ENCODE measurements at regions not wholly inside any gene's neighbourhood (a gene's known extent, or its start where the extent isn't known, plus 50 kb on each side); places are given as distances from the start of the nearest gene placed in this dataset.
"Not testable (repeated sequence)": the region's sequence is repeated elsewhere in the genome, so short reads cannot be mapped to it uniquely, and the experiment has no call there.

DNA sequence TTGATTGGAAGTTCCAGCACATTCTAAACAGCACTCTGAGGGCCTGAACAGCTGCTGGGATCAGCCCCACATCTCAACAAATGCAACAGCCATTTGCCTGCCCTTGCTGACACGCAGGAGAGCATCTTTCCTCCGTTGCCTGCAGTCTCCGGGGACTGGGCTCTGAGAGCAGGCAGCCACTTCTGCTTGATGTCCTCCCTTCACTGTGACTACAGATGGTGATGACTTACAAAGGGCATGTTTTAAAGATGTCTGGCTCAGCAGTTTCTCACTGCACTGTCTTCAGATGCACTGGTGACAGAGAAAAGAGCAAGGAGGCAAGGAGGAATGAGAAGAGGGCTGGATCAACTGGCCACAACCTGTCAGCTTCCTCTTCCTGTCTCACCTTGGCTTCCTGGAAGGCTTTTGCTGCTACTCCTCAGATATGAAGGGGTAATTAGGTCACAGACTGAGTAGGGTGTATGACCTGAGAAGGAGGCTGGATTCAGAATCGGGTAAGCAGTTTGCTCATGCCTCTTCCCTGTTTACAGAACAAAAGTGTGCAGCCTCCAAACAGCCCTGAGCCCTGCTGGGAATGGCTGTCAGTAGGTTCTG is 143.5 kb upstream of the GHITM start:
- FAIRE-seq = no peak

DNA sequence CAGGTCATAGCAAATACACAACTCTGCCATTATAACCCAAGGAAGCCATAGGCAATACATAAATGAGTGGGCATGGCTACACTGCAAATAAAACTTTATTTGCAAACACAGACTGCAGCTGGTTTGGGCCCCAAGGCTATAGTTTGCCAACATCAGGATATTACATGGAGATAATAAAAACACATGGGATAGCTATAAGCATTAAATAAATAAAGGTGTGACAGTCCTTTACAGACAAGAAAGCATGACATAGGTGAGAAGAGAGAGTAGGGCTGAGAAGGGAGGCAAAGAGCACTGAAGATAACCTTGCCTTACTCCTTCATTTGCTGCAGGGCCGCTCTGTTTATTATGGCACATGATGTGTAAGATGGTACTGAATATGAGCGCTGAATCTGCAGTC is 135.1 kb upstream of the GHITM start:
- FAIRE-seq = peak; percentile 31

DNA sequence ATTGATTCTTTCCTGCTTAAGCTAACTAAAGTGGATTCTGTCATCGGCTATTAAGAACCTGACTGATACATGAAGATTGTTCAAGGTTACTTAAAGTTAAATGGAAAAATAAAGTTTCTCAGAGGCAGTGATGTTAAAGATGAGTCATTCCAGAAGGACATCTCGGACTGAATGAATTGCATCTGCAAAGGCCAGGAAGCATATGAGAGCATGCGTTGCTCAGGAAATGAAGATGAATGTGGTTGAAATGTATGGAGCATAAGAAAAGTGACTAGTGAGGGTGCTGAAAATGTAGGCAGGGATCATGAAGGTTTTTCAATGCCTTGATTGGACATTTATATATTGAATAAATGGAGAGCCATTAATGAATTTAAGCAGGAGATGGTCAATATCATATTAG is 133.9 kb upstream of the GHITM start:
- no peak for FAIRE-seq

DNA sequence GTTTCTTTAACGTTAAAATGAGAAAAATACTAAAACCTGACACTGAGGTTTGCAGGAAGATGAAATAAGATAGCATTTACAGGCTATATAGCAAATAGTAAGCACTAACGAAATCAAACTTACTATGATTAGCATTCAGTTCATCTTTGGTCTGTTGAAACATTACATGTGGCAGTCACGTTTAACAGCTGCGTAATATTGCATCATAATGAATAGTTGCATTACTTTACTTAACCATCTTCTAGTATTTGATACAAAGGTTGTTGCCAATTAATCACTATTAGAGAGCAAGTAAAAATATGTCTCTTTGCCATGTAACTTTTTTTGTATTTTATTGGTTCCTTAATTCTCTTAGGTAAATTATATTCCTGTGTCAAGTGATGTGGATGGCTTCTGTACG is 131.8 kb upstream of the GHITM start:
- FAIRE-seq = no peak

DNA sequence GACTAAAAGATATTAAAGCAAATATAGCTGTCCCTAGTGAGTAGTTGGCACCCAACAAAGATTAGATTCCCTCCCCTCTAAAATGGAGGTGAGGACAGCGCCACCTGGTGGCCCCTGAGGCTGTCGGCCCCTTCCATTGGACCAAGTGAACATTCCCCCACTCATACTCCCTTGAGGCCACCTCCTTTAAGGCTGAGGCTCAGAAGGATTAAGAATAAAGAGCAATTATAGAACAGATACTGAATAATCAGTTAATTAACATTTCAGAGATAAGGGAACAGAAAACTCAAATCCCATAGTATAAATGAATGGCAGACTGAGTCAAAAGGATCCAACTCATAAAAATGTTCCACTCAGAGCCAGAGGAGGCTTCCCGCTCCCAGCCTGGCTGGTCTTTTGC is 130.4 kb upstream of the GHITM start:
- FAIRE-seq = no peak

DNA sequence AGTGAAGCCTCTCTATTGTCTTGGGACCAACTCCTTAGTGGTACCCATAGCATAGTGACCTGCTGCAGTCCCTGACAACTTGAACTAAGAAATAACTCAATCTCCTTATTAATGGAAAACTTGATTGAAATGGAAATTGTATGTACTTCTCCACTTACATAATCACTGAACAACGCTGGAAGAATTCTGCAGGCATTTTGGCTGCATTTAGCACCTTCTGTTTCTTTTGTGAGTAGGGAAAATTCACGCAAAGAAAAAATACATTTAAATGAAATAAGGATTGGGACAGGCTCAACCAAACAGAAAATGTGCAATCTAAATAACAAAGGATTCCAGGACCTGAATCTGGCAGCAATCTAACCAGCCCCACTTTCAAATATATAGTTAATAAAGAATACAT is 126.9 kb upstream of the GHITM start:
- no peak for FAIRE-seq

DNA sequence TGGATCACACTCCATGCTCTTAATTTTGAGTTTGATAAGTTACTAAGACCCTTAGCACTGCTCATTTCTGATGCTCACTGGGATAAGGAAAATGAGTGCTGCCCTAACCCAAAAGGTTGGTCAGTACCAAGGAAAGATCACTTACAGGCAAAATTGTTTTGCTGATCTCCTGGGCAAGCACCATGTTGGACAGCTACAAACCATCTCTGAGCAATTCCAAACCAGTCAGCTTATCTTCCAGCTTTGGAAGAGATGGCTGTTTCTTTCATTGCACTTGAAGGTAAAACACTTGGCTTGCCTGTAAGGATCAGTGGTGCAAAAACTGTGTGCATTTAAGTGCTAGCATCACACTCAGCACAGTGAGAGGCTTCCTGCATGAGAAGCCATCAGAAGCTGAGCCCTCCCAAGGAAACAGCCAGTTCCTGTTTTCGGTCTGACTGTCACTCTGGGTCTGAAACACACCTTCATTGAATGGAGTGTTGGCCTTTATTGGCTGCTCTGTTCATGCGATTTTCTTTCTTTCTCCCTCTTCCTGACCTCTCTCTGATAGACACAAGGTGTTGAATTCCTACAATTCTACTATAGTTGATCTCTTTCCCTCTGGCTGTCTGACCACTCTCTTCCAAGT is 126.4 kb upstream of the GHITM start:
- FAIRE-seq = no peak

DNA sequence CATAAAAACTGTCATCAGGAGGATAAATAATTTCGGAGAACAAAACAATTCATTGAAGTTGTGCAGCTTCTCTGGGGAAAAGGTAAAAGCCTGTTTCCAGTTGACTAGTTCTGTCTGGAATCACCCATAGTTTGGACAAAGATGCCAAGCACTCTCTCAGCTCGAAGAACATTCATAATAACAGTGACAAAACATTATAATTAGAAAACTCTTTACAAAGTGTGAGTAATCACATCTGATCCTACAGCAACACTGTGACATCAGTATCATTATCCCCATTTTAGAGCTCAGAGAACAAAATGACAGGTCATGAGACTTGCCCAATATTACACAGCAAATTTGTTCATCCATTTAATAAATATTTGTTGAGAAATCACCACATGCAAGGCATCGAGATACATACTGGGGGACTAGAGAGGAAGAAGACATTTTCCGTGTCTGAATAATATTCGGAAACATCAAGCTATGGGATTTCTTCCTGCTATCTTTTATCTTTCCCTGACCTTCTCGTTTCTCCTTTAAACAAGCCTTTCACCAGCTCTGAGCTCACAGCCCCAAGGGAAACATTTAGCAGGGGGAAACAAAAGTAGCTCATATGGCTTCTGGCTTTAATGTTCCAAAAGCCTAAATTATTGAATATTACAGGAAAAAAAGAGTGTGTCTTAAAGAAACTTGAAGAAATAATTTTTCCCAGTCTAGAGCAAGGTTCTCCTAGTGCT is 123.3 kb upstream of the GHITM start:
- FAIRE-seq = no peak

DNA sequence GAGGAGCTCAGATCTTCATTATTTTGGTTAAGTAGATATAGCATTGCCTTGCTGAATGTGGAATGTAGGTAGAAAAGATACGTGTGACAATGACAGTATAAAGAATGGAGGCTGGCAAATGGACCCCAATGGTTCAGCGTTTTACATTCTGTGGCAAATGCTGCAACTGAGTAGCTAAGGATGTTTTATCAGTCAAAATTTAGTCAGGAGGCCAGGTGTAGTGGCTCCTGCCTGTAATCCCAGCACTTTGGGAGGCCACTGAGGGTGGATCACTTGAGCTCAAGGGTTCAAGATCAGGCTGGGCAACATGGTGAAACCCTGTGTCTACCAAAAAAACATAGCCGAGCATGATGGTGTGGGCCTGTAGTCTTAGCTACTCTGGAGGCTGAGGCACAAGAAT is 120.5 kb upstream of the GHITM start:
- FAIRE-seq = no peak

DNA sequence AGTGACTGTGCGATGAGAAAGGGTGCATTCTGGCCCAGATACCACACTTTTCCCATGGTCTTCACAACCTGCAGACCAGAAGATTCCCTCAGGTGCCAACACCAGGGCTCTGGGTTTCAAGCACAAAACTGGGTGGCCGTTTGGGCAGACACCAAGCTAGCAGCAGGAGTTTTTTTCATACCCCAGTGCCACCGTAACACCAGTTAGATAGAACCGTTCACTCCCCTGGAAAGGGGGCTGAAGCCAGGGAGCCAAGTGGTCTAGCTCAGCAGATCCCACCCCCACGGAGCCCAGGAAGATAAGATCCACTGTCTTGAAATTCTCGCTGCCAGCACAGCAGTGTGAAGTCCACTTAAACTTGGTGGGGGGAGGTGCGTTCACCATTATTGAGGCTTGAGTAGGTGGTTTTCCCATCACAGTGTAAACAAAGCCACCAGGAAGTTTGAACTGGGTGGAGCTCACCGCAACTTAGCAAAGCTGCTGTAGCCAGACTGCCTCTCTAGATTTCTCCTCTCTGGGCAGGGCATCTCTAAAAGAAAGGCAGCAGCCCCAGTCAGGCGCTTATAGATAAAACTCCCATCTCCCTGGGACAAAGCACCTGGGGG is 119.4 kb upstream of the GHITM start:
- not testable (repeated sequence) for FAIRE-seq

DNA sequence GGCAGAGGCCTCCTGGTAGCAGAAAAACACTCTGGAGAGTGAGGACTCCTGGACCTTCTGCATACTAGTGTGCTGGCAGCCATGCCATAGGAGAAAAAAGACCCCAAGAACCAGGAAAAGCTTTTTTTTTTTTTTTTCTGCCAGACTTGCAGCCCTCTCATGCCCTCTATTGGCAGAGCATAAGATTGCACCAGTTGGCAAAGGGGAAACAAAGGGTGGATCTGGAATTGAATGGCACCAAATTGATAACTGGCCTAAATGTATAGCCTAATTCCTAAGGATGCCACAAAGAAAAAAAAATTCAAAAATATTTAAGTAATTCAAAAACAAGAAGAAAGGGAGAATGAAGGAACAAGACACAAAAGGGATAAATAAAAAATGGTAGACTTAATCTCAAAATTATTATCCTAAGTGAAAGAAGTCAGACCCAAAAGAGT is 112.5 kb upstream of the GHITM start:
- FAIRE-seq = no peak

DNA sequence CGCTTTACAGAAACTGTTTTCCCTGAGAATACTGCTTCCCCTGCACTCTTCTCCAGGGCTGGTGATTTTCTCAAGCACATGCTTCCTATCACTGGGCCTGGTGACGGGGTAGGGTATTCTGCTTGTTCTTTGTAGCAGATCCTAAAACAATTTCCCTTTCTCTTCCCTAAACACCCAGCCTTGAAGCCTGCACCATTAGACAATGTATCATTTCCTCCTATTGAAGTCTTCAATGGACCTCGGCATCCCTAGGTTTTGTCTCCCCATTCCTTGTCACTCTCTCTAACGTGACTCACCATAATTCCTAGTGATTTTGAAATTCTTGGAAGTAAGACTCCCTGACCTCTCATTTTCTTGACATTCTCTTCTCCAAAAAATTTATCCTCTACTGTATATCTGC is 109.5 kb upstream of the GHITM start:
- FAIRE-seq = no peak

DNA sequence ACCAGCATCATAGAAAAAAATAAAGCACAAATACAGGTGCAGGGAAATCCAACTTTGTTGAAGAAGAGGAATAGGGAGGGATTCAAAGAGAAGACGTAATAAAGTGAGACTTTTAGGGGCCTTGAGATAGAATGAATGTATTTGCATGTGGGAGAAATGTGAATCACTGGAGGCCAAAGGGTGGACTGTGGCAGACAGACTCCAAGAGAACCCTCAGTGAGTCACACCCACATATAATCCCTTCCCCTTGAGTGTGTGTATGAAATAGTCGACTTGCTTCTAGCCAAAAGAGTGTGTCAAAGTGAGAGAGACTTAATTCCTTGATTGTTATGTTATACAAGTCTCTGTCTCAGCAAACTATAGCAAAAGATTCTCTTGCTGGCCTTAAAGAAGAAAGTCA is 101.3 kb upstream of the GHITM start:
- no peak for FAIRE-seq

DNA sequence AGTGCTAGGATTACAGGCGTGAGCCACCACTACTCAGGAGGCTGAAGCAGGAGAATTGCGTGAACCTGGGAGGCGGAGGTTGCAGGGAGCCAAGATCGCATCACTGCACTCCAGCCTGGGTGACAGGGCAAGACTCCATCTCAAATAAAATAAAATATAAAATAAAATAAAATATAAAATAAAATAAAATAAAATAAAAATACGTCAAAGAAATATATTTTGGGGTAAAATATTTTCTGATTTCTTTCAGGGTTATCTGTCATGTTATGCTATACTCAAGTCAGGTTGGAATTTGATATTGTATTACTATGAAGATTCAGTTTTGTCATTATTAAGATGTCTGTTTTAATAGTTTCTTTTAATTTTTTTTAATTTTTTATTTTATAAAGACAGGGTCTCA is 99.4 kb upstream of the GHITM start:
- FAIRE-seq = peak; percentile 68

DNA sequence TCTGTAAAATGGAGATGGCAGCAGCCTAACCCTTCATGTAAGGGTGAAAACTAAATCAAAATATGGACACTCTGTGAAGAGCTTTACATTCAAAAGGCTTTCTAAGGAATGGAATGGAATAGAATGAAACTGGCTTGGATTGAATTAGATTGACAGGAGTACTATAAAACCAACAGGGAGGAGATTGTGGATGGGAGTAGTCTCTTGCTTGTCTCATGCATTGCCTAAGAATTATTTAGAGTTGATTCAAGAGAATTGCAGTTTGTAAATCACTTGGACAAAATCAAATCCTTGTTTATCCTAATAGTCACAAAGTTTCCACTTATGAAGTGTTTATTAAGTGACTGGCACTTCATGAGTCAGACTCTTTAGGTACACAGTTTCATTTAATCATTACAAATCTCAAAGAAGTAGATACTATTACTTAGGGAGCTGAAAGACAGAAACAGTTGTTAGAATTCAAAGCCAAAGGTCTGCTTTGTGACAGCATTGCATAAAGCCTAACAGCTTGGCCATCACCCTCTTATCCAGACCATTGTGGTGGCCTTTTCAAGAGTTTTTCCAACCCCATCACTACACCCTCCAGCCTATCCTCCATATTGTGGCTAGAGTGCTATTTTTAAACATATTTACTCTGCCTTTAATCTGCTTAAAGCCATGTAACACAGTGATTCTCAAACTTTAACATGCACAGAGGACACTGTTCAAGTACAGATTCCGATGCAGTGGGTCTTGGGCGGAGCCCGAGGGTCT is 91.9 kb upstream of the GHITM start:
- no peak for FAIRE-seq

DNA sequence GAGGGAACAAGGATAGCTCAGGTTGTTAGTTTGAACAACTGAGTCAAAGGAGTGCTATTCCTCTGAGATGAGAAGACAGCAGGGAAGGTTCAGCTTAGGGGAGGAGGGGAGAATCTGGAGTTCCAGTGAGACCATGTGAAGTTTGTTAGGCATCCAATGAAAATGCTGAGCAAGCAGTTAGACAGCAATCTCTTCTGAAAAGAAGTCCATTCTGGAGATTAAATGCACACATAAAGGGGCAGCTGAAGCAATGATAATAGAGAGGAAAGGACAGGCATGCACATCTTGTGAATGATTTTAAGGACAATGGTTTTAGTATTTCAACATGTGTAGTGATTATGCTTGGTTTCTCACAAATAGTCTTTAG is 89.7 kb upstream of the GHITM start:
- no peak for FAIRE-seq

DNA sequence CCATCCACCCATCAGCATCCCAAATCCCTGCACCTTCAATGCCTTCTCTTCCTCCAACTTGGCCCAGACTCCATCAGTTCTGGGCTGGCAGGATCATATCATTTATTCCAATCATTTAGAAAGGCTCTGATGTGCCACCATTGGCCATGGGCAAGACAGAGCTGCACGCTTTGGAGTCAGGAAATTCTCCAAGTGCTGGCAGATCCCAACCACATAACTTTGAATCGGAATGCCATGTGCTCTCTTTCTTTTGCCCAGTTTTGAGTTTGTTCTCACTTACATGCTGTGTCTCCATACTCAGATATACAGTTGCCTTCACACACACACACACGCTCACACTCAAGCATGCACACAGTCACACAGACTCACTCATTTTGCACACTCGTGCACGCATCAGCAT is 85.7 kb upstream of the GHITM start:
- FAIRE-seq = no peak

DNA sequence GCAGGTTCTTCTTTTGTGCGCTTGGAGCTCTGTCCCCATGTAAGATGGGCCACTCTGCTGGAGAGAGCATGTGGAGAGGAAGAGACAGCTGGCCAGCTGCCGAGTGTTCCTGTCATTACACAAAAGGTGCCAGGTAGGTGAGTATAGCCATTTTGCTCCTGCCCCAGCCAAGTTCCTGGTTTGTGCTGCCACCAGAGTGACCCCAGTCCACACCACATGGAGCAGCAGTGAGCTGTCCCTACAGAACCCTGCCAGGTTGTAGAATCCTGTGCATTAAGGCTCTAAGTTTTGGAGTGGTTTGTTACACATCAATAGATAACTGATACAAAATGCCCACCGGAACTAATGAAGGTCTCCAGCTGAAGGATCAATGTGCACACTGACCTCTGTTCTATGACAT is 84.6 kb upstream of the GHITM start:
- FAIRE-seq = no peak

DNA sequence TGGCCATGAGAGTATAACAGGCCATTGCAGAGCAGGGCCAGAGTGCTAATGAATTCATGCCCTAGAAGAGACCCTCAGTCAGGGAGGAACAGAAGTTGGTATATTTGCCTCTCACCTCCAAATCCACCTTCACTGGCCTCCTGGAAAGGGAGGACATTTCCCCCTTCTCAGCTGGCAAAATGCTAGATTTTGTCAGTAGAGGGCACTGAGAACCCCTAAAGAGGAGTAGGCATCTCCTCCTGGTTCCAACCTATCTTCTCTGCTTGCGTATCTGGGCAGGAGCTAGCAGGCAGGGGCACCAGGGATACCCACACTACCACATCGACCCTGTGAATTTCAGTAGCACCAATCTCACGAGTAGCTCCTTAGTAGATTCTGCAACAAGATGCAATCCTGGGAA is 79.8 kb upstream of the GHITM start:
- FAIRE-seq = no peak

DNA sequence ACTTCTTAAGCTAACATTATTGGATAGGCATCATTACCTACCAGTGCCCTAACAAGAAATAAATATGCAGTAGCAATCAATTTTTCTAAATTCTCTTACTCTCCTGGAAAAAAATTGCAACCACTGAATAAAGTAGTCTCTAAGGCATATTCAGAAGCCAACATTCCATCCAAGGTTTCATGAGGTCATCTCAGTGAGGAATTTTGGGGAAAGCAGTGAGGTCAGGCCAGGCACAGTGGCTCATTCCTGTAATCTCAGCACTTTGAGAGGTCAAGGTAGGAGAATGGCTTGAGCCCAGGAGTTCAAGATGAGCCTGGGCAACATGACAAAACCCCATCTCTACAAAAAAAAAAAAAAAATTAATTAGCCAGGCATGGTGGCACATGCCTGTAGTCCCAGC is 75.9 kb upstream of the GHITM start:
- no peak for FAIRE-seq

DNA sequence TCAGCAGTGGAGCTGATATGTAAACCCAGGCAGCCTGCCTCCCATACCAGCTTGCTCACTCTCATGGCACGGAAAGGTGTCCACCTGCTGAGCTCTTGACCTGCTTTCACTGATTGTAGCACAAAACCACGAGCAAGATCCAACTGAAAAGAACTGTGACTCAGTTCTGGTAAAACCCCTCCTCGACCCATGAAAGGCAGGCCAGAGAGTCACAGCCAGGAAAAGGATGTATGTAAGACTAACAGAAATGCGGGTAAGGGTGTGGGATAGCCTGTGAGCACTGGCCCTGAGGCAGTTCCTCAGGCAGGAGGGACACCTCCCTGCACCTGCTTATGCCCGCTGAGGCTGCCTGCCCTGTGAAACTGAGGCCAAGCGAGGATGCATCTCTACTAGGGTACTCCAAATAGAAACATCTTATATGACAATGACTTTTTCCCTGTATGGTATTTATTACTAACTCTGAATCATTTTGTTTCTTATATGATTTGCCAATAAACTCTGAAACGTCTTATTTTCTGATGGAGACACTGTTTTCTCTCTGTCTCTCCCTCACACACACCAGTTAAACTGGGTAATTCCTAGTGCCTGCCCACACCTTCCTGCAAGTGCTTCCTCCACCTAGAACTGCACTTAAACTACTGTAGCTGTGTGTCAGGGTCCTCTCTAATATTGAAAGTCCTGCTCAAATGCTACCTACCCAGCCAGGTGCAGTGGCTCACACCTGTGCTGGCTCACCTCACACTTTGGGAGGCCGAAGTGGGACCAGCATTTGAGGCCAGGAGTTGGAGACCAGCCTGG is 73.3 kb upstream of the GHITM start:
- no peak for FAIRE-seq

DNA sequence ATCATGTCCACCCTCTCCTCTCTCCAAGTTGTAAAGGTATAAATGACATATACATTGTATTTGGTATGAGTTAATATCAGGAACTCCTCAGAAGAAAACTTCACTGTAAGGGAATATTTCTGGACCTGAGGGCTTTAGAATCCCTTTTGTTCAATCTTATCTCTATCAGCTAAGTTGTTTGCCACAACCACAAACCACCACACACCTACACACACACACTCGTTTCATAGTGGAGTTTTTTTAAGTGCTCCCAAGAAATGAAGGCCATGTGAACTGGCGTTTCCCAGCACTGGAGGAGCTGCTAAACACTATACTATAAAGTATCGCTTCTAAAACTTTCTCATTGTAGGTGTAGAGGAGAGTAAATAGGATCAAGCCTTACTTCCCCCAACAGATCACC is 64.8 kb upstream of the GHITM start:
- no peak for FAIRE-seq

Data from colon (tissue), 2 donors.